ENCODE measurements at regions not wholly inside any gene's neighbourhood (a gene's known extent, or its start where the extent isn't known, plus 50 kb on each side); places are given as distances from the start of the nearest gene placed in this dataset.

DNA sequence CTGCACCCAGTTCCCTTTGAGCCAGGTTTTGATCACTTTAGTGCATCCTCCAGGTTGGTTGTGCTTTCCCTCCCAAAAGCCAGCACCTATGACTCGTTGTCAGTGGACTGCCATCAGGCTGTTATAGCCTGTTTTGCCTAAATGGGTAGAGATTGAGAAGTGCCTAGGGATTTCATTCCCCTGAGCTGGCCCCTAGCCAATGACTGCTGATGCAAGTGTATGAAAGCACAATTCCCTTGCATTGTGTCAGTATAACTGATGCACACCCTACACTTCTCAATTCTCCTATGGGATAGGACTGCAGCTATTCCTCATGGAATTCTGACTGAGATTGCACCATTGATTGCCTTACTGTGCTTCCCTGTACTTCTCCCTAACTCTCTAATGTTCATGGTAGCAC is 102.1 kb upstream of the ARPP21 start:
- TF ChIP-seq CTCF (IDR thresholded peaks at IDR 0.05) (no peak), EP300 (IDR thresholded peaks at IDR 0.05) (no peak), POLR2A (IDR thresholded peaks at IDR 0.05) (no peak)

All from tibial nerve (tissue), 4 donors.